GM13976 (cell line): ENCODE measurements at regions not wholly inside any gene's neighbourhood (a gene's known extent, or its start where the extent isn't known, plus 50 kb on each side); places are given as distances from the start of the nearest gene placed in this dataset.

Experiments used
- DNase-seq: peaks from one replicate; pipeline ENCODE4 v3.0.0; 2012; ENCODE audit warnings: low spot score
- in situ Hi-C: fragments of 300-500 bp; cut with MboI; formaldehyde crosslinking; loops from one replicate; pipeline ENCODE4 v1.12.0; 2022; ENCODE audit warnings: low sequenced_read_pairs, mixed read lengths, inconsistent platforms; ENCODE audit not compliant: unreplicated experiment
- TF ChIP-seq, protein P1 (sequence below): IDR thresholded peaks from 2 replicates; pipeline ENCODE4 v1.5.1; 2012; ENCODE audit warnings: borderline replicate concordance, mild to moderate bottlenecking; ENCODE audit not compliant: insufficient read depth; ENCODE audit errors: extremely low read depth, missing control alignments, control extremely low read depth

- in situ Hi-C loops: no loop called here
- TF ChIP-seq, protein P1, sequence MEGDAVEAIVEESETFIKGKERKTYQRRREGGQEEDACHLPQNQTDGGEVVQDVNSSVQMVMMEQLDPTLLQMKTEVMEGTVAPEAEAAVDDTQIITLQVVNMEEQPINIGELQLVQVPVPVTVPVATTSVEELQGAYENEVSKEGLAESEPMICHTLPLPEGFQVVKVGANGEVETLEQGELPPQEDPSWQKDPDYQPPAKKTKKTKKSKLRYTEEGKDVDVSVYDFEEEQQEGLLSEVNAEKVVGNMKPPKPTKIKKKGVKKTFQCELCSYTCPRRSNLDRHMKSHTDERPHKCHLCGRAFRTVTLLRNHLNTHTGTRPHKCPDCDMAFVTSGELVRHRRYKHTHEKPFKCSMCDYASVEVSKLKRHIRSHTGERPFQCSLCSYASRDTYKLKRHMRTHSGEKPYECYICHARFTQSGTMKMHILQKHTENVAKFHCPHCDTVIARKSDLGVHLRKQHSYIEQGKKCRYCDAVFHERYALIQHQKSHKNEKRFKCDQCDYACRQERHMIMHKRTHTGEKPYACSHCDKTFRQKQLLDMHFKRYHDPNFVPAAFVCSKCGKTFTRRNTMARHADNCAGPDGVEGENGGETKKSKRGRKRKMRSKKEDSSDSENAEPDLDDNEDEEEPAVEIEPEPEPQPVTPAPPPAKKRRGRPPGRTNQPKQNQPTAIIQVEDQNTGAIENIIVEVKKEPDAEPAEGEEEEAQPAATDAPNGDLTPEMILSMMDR: no peak
- no peak for DNase-seq
Measured at GRCh38 chr1:109834951-109835350, 71.2 kb upstream of the EPS8L3 start.

DNA sequence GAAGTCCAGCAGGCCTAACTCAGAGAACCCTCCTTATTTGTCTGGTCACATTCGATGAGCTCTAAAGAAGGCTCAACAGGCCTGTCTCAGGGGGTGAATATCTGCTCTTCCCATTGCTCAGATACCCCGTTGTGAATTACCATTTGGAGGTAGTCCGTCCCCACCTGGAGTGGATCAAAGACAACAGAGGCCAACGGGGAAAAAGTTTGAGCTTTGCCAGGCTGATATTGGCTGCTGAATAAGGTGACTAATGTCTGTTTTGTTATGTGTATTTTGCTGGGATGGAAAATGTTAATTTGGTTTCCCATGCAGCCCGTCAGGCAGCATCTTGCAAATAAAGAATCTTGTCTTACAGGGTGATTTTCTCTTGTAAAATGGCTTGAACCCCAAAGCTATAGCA, 69.2 kb upstream of the EPS8L3 start:
- in situ Hi-C loops: no loop called here
- TF ChIP-seq, protein P1: no peak
- no peak for DNase-seq

DNA sequence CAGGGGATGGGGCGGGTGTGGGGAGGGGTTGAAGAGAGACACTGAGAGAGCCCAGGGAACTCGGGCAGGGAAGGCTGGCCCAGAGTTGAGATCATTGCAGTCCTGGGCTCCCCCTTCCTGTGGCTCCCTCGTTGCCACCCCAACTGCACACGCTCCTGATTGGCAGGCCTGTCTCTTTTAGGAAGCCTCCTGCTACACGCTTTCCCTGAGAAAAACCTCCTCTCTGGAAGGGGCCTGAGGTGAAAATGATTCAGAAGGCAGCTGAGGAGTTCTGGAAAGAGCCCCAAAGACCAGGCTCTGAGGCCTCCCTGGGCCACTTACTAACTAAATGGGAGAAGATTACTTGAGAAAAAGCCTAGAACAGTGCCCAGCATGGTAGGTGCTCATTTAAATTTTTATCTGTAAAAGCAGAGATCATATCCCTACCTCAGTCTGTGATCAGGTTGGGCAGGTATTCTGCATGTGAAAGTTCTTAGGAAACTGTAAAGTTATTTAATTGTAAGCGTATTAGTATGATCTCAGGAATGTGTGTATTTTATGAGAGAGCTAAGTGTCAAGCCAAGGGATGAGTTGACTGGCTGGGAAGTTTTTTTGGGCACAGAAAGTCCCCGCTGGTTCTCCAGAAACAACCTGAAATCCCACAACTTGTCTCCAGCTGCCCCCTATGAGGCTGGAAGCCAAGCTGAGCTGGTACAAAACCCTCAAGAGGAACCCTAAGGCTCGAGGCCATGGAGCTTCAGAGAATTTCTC, 65.2 kb upstream of the EPS8L3 start:
- in situ Hi-C loops: no loop called here
- TF ChIP-seq, protein P1: no peak
- peak; percentile 1 for DNase-seq

DNA sequence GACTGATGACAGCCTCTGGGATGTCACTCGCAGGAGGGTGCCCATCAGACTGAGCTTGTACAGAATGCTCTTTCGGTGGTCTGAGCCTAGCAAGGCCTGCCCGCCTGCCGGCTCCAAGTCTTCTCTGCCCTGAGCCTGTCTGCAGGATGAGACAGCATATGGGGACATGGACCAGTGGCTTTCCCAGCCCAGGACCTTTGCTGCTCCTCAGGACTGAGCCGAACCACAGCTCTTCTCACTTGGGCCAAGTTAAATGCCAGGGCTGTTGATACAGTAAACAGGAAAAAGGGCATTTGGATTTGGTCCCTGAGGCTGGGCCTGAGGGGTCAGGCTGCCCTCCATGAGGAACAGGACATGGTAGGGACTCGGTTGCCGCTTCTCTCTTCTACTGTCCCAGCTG, 64.3 kb upstream of the EPS8L3 start:
- TF ChIP-seq, protein P1: no peak
- peak; percentile 3 for DNase-seq
- in situ Hi-C loops: no loop called here

DNA sequence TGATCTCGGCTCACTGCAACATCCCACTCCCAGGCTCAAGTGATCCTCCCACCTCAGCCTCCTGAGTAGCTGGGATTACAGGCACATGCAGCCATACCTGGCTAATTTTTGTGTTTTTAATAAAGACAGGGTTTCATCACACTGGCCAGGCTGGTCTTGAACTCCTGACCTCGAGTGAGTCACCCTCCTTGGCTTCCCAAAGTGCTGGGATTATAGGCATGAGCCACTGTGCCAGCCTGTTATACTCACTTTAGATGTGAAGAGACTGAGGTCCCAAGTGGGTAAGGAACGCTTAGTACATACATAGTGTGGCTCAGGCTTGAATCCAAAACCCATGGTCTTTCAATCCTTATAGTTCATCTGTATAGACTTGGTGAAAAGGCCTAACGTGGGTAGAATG, 63.7 kb upstream of the EPS8L3 start:
- no peak for DNase-seq
- in situ Hi-C loops: no loop called here
- TF ChIP-seq, protein P1: no peak

GRCh38 chr1:109826930-109827349, 63.2 kb upstream of the EPS8L3 start:
- in situ Hi-C loops: no loop called here
- DNase-seq: no peak
- TF ChIP-seq, protein P1: no peak
